Smooth muscle cell (in vitro differentiated cells): ENCODE measurements at regions not wholly inside any gene's neighbourhood (a gene's known extent, or its start where the extent isn't known, plus 50 kb on each side); places are given as distances from the start of the nearest gene placed in this dataset.

Experiments used
- DNase-seq: peaks from one replicate; lab custom pipeline; 2025; ENCODE audit not compliant: unreplicated experiment; lab: John Stamatoyannopoulos, UW
- H2AFZ ChIP-seq: fragments of 200-600 bp; sonication (generic); 2 replicates; pipeline ENCODE4 v1.6.0; 2016; ENCODE audit warnings: antibody characterized with exemption, low read depth, mild to moderate bottlenecking
- H3F3A ChIP-seq: fragments of 200-600 bp; sonication (generic); 2 replicates; pipeline ENCODE4 v1.6.0; 2017; ENCODE audit warnings: antibody characterized with exemption, low read depth
- H3K27ac ChIP-seq: fragments of 200-600 bp; sonication (generic); 2 replicates; pipeline ENCODE4 v1.5.1; 2016; ENCODE audit warnings: low read depth, mild to moderate bottlenecking
- H3K27me3 ChIP-seq: fragments of 200-600 bp; sonication (generic); 2 replicates; pipeline ENCODE4 v1.6.1; 2016; ENCODE audit warnings: low read depth, mild to moderate bottlenecking
- H3K36me3 ChIP-seq: fragments of 200-600 bp; sonication (generic); 2 replicates; pipeline ENCODE4 v1.5.1; 2016; ENCODE audit warnings: low read depth
- H3K4me1 ChIP-seq: fragments of 200-600 bp; sonication (generic); 2 replicates; pipeline ENCODE4 v1.5.1; 2016; ENCODE audit warnings: low read depth
- H3K4me2 ChIP-seq: fragments of 200-600 bp; sonication (generic); 2 replicates; pipeline ENCODE4 v1.6.0; 2016; ENCODE audit warnings: mild to moderate bottlenecking
- H3K4me3 ChIP-seq: fragments of 200-600 bp; sonication (generic); 2 replicates; pipeline ENCODE4 v1.5.1; 2016; ENCODE audit warnings: mild to moderate bottlenecking
- H3K79me2 ChIP-seq: fragments of 200-600 bp; sonication (generic); 2 replicates; pipeline ENCODE4 v1.6.0; 2016; ENCODE audit warnings: low read depth, mild to moderate bottlenecking
- H3K9ac ChIP-seq: fragments of 200-600 bp; sonication (generic); 2 replicates; pipeline ENCODE4 v1.6.0; 2016; ENCODE audit warnings: low read depth
- H3K9me3 ChIP-seq: fragments of 200-600 bp; sonication (generic); replicated peaks from 2 replicates; pipeline ENCODE4 v1.5.1; 2016; ENCODE audit warnings: low read depth
- H4K20me1 ChIP-seq: fragments of 200-600 bp; sonication (generic); 2 replicates; pipeline ENCODE4 v1.6.0; 2016; ENCODE audit warnings: low read depth
- CTCF ChIP-seq: fragments of 200-600 bp; sonication (generic); IDR thresholded peaks from 2 replicates; pipeline ENCODE4 v1.5.1; 2017; ENCODE audit warnings: borderline replicate concordance, mild to moderate bottlenecking, antibody characterized with exemption; ENCODE audit not compliant: insufficient read depth, poor library complexity, severe bottlenecking
- WGBS: methylation state at CpG from one replicate; pipeline ENCODE4 v1.1.7; 2016; ENCODE audit warnings: low lambda C conversion rate; 5-methylcytosine and 5-hydroxymethylcytosine counted together

GRCh38 chr12:59036347-59036746 lies 116.0 kb upstream of the LRIG3 start:
- DNase-seq = no peak
- Histone ChIP-seq H3K36me3 (no peaks in the 10 kb centered on the region), H2AFZ (no peak overlapping the region), H3K4me2 (no peak overlapping the region), H3F3A (peaks cover 8% of the 10 kb centered on the region), H3K4me1 (peaks cover 23% of the 10 kb centered on the region), H3K9ac (no peak overlapping the region), H3K79me2 (no peaks in the 10 kb centered on the region), H3K27me3 (no peaks in the 10 kb centered on the region), H3K4me3 (no peak overlapping the region), H3K9me3 (no peaks in the 10 kb centered on the region), H3K27ac (peak overlapping the region; percentile 65), H4K20me1 (no peaks in the 10 kb centered on the region)
- no peak for TF ChIP-seq CTCF
- 88% methylated on average over 2 of the region's 2 CpGs for WGBS

- Histone ChIP-seq H2AFZ (no peak overlapping the region), H3F3A (peaks cover 4% of the 10 kb centered on the region), H4K20me1 (no peaks in the 10 kb centered on the region), H3K27me3 (no peaks in the 10 kb centered on the region), H3K4me3 (no peak overlapping the region), H3K36me3 (no peaks in the 10 kb centered on the region), H3K9me3 (no peaks in the 10 kb centered on the region), H3K27ac (no peak overlapping the region), H3K4me2 (no peak overlapping the region), H3K4me1 (no peaks in the 10 kb centered on the region), H3K9ac (no peak overlapping the region), H3K79me2 (no peaks in the 10 kb centered on the region)
- no peak for DNase-seq
- TF ChIP-seq CTCF = no peak
Observed at GRCh38 chr12:59031313-59031712, 111.0 kb upstream of the LRIG3 start.

GRCh38 chr12:59030415-59030814 lies 110.1 kb upstream of the LRIG3 start:
- Histone ChIP-seq H3K79me2 (no peaks in the 10 kb centered on the region), H3K4me2 (no peak overlapping the region), H4K20me1 (no peaks in the 10 kb centered on the region)

More at GRCh38 chr12:59030415-59030814, 110.1 kb upstream of the LRIG3 start:
- Histone ChIP-seq H3K9me3 (no peaks in the 10 kb centered on the region), H3K4me1 (no peaks in the 10 kb centered on the region), H3F3A (no peaks in the 10 kb centered on the region), H3K27me3 (no peaks in the 10 kb centered on the region), H2AFZ (no peak overlapping the region), H3K36me3 (no peaks in the 10 kb centered on the region), H3K27ac (no peak overlapping the region), H3K4me3 (no peak overlapping the region), H3K9ac (no peak overlapping the region)
- TF ChIP-seq CTCF = no peak
- DNase-seq = no peak
- WGBS = 88% methylated on average over 4 of the region's 4 CpGs
